GM12878 (cell line): ENCODE measurements at regions not wholly inside any gene's neighbourhood (a gene's known extent, or its start where the extent isn't known, plus 50 kb on each side); places are given as distances from the start of the nearest gene placed in this dataset.
A peak's percentile ranks its signal among the peaks of the same experiment; 100 is the strongest.

Experiments
- ATF2 ChIP-seq: IDR thresholded peaks from 2 replicates; pipeline ENCODE4 v1.6.1; 2012; ENCODE audit warnings: low read length, inconsistent platforms
- BCL11A ChIP-seq: IDR thresholded peaks from 2 replicates; pipeline ENCODE4 v1.6.1; 2011; ENCODE audit warnings: low read depth, low read length
- E4F1 ChIP-seq: fragments of 450-650 bp; IDR thresholded peaks from 2 replicates; pipeline ENCODE4 v1.6.1; 2018; ENCODE audit warnings: borderline replicate concordance, mild to moderate bottlenecking; ENCODE audit not compliant: partially characterized antibody
- EP300 ChIP-seq, 2 experiments: fragments of 150-350 bp in 1 of 2; IDR thresholded peaks; 2 replicates each; pipeline ENCODE4 v1.6.1; 2011 to 2012; ENCODE audit warnings: low read depth in 2 of 2, low read length in 2 of 2, borderline replicate concordance in 1 of 2, improper control_type of control experiment in 1 of 2, inconsistent platforms in 1 of 2; ENCODE audit not compliant: control insufficient read depth in 1 of 2
- IKZF2 ChIP-seq, 2 experiments: fragments of 450-650 bp; IDR thresholded peaks; 2 replicates each; pipeline ENCODE4 v1.6.1; 2017; ENCODE audit warnings: mild to moderate bottlenecking in 2 of 2, moderate library complexity in 2 of 2
- IRF3 ChIP-seq: fragments of 450-650 bp; IDR thresholded peaks from 2 replicates; pipeline ENCODE4 v1.6.1; 2014; ENCODE audit warnings: mild to moderate bottlenecking
- KDM1A ChIP-seq: fragments of 200-600 bp; sonication (generic); IDR thresholded peaks from 2 replicates; pipeline ENCODE4 v1.6.1; 2016; ENCODE audit warnings: borderline replicate concordance
- MTA2 ChIP-seq: fragments of 450-650 bp; IDR thresholded peaks from 2 replicates; pipeline ENCODE4 v1.6.1; 2016; ENCODE audit warnings: low read depth, mild to moderate bottlenecking, moderate library complexity
- MXI1 ChIP-seq: fragments of 150-350 bp; IDR thresholded peaks from 2 replicates; pipeline ENCODE4 v1.6.1; 2011; ENCODE audit warnings: low read depth, mild to moderate bottlenecking, inconsistent platforms, low read length, improper control_type of control experiment
- NFIC ChIP-seq: IDR thresholded peaks from 2 replicates; pipeline ENCODE4 v1.6.1; 2012; ENCODE audit warnings: low read depth, mild to moderate bottlenecking, inconsistent platforms, low read length, moderate library complexity
- NFYA ChIP-seq: IDR thresholded peaks from 2 replicates; pipeline ENCODE4 v1.6.1; 2011; ENCODE audit warnings: low read depth, mild to moderate bottlenecking, low read length, improper control_type of control experiment, borderline replicate concordance
- PRDM15 ChIP-seq: fragments of 450-650 bp; formaldehyde crosslinking; IDR thresholded peaks from 2 replicates; pipeline ENCODE4 v1.4.0; 2020; ENCODE audit warnings: mild to moderate bottlenecking, moderate library complexity
- RAD21 ChIP-seq: IDR thresholded peaks from 2 replicates; pipeline ENCODE4 v1.6.1; 2011; ENCODE audit warnings: mild to moderate bottlenecking, low read depth, low read length, moderate library complexity; ENCODE audit not compliant: insufficient read depth
- RCOR1 ChIP-seq: conservative IDR thresholded peaks from 2 replicates; pipeline ENCODE4 v1.6.1; 2012; ENCODE audit warnings: low read depth, low read length, improper control_type of control experiment
- YBX1 ChIP-seq: fragments of 450-650 bp; IDR thresholded peaks from 2 replicates; pipeline ENCODE4 v1.6.1; 2016; ENCODE audit warnings: antibody characterized with exemption
- ZNF207 ChIP-seq: fragments of 450-650 bp; IDR thresholded peaks from 2 replicates; pipeline ENCODE4 v1.6.1; 2014; ENCODE audit warnings: antibody characterized with exemption, mild to moderate bottlenecking, borderline replicate concordance
- ZNF384 ChIP-seq: IDR thresholded peaks from 2 replicates; pipeline ENCODE4 v1.6.1; 2012; ENCODE audit warnings: low read depth, mild to moderate bottlenecking, low read length, improper control_type of control experiment, borderline replicate concordance

- TF ChIP-seq IRF3 (no peak), ATF2 (peak; percentile 74; the same call in 1 of the 2 replicates), IKZF2 (IDR thresholded peaks at IDR 0.05) (peak; percentile 97 to 98), E4F1 (no peak), ZNF207 (no peak), EP300 (IDR thresholded peaks at IDR 0.05; ENCODE audit: borderline replicate concordance in 1 of 2, control insufficient read depth in 1 of 2, low read depth in 2 of 2, low read length in 2 of 2) (peak; percentile 85 to 87; a peak in 2 of 4 replicates), KDM1A (no peak), MTA2 (peak; percentile 89), RCOR1 (no peak), NFIC (peak; percentile 85), RAD21 (0 out of 2 replicates have a peak, but pooled peaks have one; percentile 3), YBX1 (no peak), ZNF384 (peak; percentile 23; the same call in 1 of the 2 replicates), PRDM15 (CRISPR knock-in tag) (peak; percentile 46; the same call in 1 of the 2 replicates), MXI1 (no peak), NFYA (no peak), BCL11A (peak; percentile 54; the same call in 1 of the 2 replicates)
These were observed 272.2 kb upstream of the NR2F2 start (continued) for GRCh38 chr15:96058103-96058851.
